ENCODE measurements at regions not wholly inside any gene's neighbourhood (a gene's known extent, or its start where the extent isn't known, plus 50 kb on each side); places are given as distances from the start of the nearest gene placed in this dataset.

- DNase-seq (ENCODE audit: low spot score): no peak
Observed at GRCh38 chr4:45099471-45099870, 373.1 kb upstream of the GNPDA2 start.

GRCh38 chr4:45094684-45095083 is 368.3 kb upstream of the GNPDA2 start:
- no peak for DNase-seq (ENCODE audit: low spot score)

GRCh38 chr4:45082101-45082500 is 355.7 kb upstream of the GNPDA2 start:
- no peak for DNase-seq (ENCODE audit: low spot score)

- no peak for DNase-seq (ENCODE audit: low spot score)
Observed at GRCh38 chr4:45079616-45080015, 353.3 kb upstream of the GNPDA2 start.

GRCh38 chr4:45078201-45078600 is 351.8 kb upstream of the GNPDA2 start:
- no peak for DNase-seq (ENCODE audit: low spot score)

- DNase-seq (ENCODE audit: low spot score): no peak
Observed at GRCh38 chr4:45072981-45073380, 346.6 kb upstream of the GNPDA2 start.

- DNase-seq (ENCODE audit: low spot score): no peak
Observed at GRCh38 chr4:45064741-45065140, 338.4 kb upstream of the GNPDA2 start.

- no peak for DNase-seq (ENCODE audit: low spot score)
Observed at GRCh38 chr4:45063696-45064095, 337.3 kb upstream of the GNPDA2 start.

- DNase-seq (ENCODE audit: low spot score): no peak
Observed at GRCh38 chr4:45062935-45063545, 336.7 kb upstream of the GNPDA2 start.

GRCh38 chr4:45043911-45044310 is 317.6 kb upstream of the GNPDA2 start:
- no peak for DNase-seq (ENCODE audit: low spot score)

GRCh38 chr4:45036677-45037076 is 310.3 kb upstream of the GNPDA2 start:
- no peak for DNase-seq (ENCODE audit: low spot score)

GRCh38 chr4:45033676-45034419 is 307.5 kb upstream of the GNPDA2 start:
- no peak for DNase-seq (ENCODE audit: low spot score)

GRCh38 chr4:45030059-45030458 is 303.7 kb upstream of the GNPDA2 start:
- no peak for DNase-seq (ENCODE audit: low spot score)

GRCh38 chr4:45007508-45007907 is 281.2 kb upstream of the GNPDA2 start:
- DNase-seq (ENCODE audit: low spot score): no peak

- no peak for DNase-seq (ENCODE audit: low spot score)
Observed at GRCh38 chr4:45006078-45006477, 279.7 kb upstream of the GNPDA2 start.

GRCh38 chr4:45004847-45005565 is 278.6 kb upstream of the GNPDA2 start:
- DNase-seq (ENCODE audit: low spot score): peak; percentile 14

GRCh38 chr4:45004326-45004725 is 278.0 kb upstream of the GNPDA2 start:
- DNase-seq (ENCODE audit: low spot score): no peak

GRCh38 chr4:44996276-44996845 is 270.0 kb upstream of the GNPDA2 start:
- DNase-seq (ENCODE audit: low spot score): no peak

GRCh38 chr4:44988011-44988410 is 261.7 kb upstream of the GNPDA2 start:
- no peak for DNase-seq (ENCODE audit: low spot score)

GRCh38 chr4:44985938-44986337 is 259.6 kb upstream of the GNPDA2 start:
- DNase-seq (ENCODE audit: low spot score): no peak

GRCh38 chr4:44985152-44985551 is 258.8 kb upstream of the GNPDA2 start:
- peak; percentile 1 for DNase-seq (ENCODE audit: low spot score)

- DNase-seq (ENCODE audit: low spot score): no peak
Observed at GRCh38 chr4:44984083-44984482, 257.7 kb upstream of the GNPDA2 start.

- DNase-seq (ENCODE audit: low spot score): no peak
Observed at GRCh38 chr4:44983083-44983482, 256.7 kb upstream of the GNPDA2 start.

Data from RKO (cell line).